Vagina (tissue), 2 donors: ENCODE measurements at regions not wholly inside any gene's neighbourhood (a gene's known extent, or its start where the extent isn't known, plus 50 kb on each side); places are given as distances from the start of the nearest gene placed in this dataset.

Experiments
- CTCF ChIP-seq, 3 experiments: fragments of 450-650 bp in 2 of 3; fragments of 200-600 bp in 1 of 3; sonication (generic) in 1 of 3; IDR thresholded peaks; one replicate each; pipeline ENCODE4 v1.5.1; 2017 to 2019; ENCODE audit warnings: antibody characterized with exemption in 3 of 3, mild to moderate bottlenecking in 2 of 3, moderate library complexity in 2 of 3
- POLR2A ChIP-seq, 2 donors: fragments of 450-650 bp; IDR thresholded peaks; one replicate each; pipeline ENCODE4 v1.6.1; 2017; ENCODE audit warnings: antibody characterized with exemption in 2 of 2, mild to moderate bottlenecking in 2 of 2, moderate library complexity in 2 of 2
- POLR2AphosphoS5 ChIP-seq, 2 donors: sonication (generic); formaldehyde crosslinking; IDR thresholded peaks; one replicate each; pipeline ENCODE4 v1.9.0; 2017; ENCODE audit warnings: antibody characterized with exemption in 2 of 2, mild to moderate bottlenecking in 2 of 2, low read depth in 1 of 2; ENCODE audit not compliant: insufficient read depth in 1 of 2

- no peak for TF ChIP-seq CTCF (IDR thresholded peaks at IDR 0.05)
- no peak for TF ChIP-seq POLR2A (IDR thresholded peaks at IDR 0.05)
- TF ChIP-seq POLR2AphosphoS5 (IDR thresholded peaks at IDR 0.05; ENCODE audit: insufficient read depth in 1 of 2, low read depth in 1 of 2): no peak
These were observed 260.4 kb downstream of the SMARCA1 start for GRCh38 chrX:129262912-129263311.
